Caco-2 (cell line): ENCODE measurements at regions not wholly inside any gene's neighbourhood (a gene's known extent, or its start where the extent isn't known, plus 50 kb on each side); places are given as distances from the start of the nearest gene placed in this dataset.
"Not testable (repeated sequence)": the region's sequence is repeated elsewhere in the genome, so short reads cannot be mapped to it uniquely, and the experiment has no call there.

Source experiments
- BruUV-seq: library from RNA; stranded (reverse); fragments of 400-500 nt; replicated peaks from 2 replicates; lab custom pipeline; 2021; lab: Mats Ljungman, UMichigan
- CTCF ChIA-PET: fragments of 300-600 bp; sonication (Branson Sonifier 250); formaldehyde crosslinking; loops from one replicate; lab custom pipeline; 2022; ENCODE audit warnings: antibody characterized with exemption; lab: Charles Lee
- POLR2A ChIA-PET: fragments of 300-600 bp; sonication (Branson Sonifier 250); formaldehyde crosslinking; loops from one replicate; lab custom pipeline; 2022; ENCODE audit warnings: antibody characterized with exemption; lab: Charles Lee
- DNase-seq, 2 experiments: peaks; one replicate each; pipeline versions ENCODE4 v3.0.0 to v3.0.0-alpha.2; 2020 to 2022
- H3K27me3 ChIP-seq: replicated peaks from 2 replicates; pipeline ENCODE4 v1.6.0; 2011; ENCODE audit warnings: low read length; ENCODE audit not compliant: control insufficient read depth, insufficient read depth
- H3K36me3 ChIP-seq: 2 replicates; pipeline ENCODE4 v1.5.1; 2011; ENCODE audit warnings: low read length; ENCODE audit not compliant: control insufficient read depth, insufficient read depth
- H3K4me1 ChIP-seq: fragments of 250-450 bp; sonication (Bioruptor Pico); 2 replicates; pipeline ENCODE4 v1.5.1; 2020; ENCODE audit warnings: mild to moderate bottlenecking
- H3K4me3 ChIP-seq: 2 replicates; pipeline ENCODE4 v1.5.1; 2011; ENCODE audit warnings: low read depth, mild to moderate bottlenecking, control low read depth, low read length
- H3K9me3 ChIP-seq: fragments of 250-450 bp; sonication (Bioruptor Pico); 2 replicates; pipeline ENCODE4 v1.5.1; 2020; ENCODE audit warnings: mild to moderate bottlenecking, moderate library complexity
- H3K27ac Mint-ChIP-seq: one replicate; pipeline ENCODE4 v1.8.0; 2022; ENCODE audit warnings: mixed read lengths; ENCODE audit not compliant: unreplicated experiment
- H3K27me3 Mint-ChIP-seq: one replicate; pipeline ENCODE4 v1.8.0; 2022; ENCODE audit warnings: mixed read lengths; ENCODE audit not compliant: insufficient read depth, unreplicated experiment
- H3K36me3 Mint-ChIP-seq: one replicate; pipeline ENCODE4 v1.8.0; 2022; ENCODE audit warnings: mild to moderate bottlenecking, mixed read lengths; ENCODE audit not compliant: insufficient read depth, unreplicated experiment
- H3K4me1 Mint-ChIP-seq: one replicate; pipeline ENCODE4 v1.8.0; 2022; ENCODE audit warnings: low read depth, mixed read lengths; ENCODE audit not compliant: unreplicated experiment
- H3K4me3 Mint-ChIP-seq: one replicate; pipeline ENCODE4 v1.8.0; 2022; ENCODE audit warnings: mild to moderate bottlenecking, moderate library complexity, mixed read lengths; ENCODE audit not compliant: unreplicated experiment
- H3K9me3 Mint-ChIP-seq: one replicate; pipeline ENCODE4 v1.8.0; 2022; ENCODE audit warnings: mixed read lengths; ENCODE audit not compliant: unreplicated experiment
- intact Hi-C: fragments of 100-400 bp; cut with micrococcal nuclease; formaldehyde crosslinking; loops from one replicate; pipeline ENCODE4 v1.10.0; 2022; ENCODE audit not compliant: unreplicated experiment
- TF ChIP-seq, protein P1 (sequence below), 2 experiments: fragments of 200-600 bp in 1 of 2; IDR thresholded peaks; 1 replicate in 1 of 2; 2 replicates in 1 of 2; pipeline versions ENCODE4 v1.5.1 to v1.8.0; 2011 to 2022; ENCODE audit warnings: antibody characterized with exemption in 1 of 2, control low read depth in 1 of 2, inconsistent platforms in 1 of 2, low read depth in 1 of 2, low read length in 1 of 2, mild to moderate bottlenecking in 1 of 2, moderate library complexity in 1 of 2; ENCODE audit not compliant: insufficient read depth in 1 of 2, severe bottlenecking in 1 of 2, unreplicated experiment in 1 of 2

DNA sequence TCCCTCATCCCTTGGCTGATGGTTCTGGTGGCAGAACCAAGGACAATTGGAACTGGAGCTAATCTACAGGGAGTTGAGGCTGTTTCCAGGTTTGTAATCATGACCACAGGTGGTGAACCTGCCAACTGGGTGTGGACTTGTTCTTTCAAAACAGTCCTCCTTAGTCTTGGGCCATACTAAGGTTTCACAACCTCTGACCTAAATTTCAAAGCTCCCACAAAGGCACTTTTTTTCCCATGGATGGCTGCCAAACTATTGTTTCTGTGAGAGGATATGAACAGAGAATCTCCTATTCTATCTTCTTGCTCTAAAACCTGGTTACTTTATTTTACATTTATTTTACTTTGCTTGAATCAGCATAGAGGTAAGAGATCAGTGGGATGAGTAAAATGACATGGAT lies 106.5 kb upstream of the IZUMO3 start:
- Histone ChIP-seq H3K27me3 (no peaks in the 10 kb centered on the region), H3K4me1 (no peaks in the 10 kb centered on the region), H3K4me3 (no peak overlapping the region), H3K9me3 (no peaks in the 10 kb centered on the region), H3K36me3 (no peaks in the 10 kb centered on the region)
- H3K4me1 Mint-ChIP-seq = no peaks in the 10 kb centered on the region
- intact Hi-C loops = no loop called here
- H3K36me3 Mint-ChIP-seq = no peaks in the 10 kb centered on the region
- DNase-seq = no peak
- H3K9me3 Mint-ChIP-seq = peaks cover 10% of the 10 kb centered on the region
- H3K27ac Mint-ChIP-seq = no peak overlapping the region
- BruUV-seq = no TSS peak
- no peaks in the 10 kb centered on the region for H3K27me3 Mint-ChIP-seq
- ChIA-PET POLR2A (no interaction called here), CTCF (no interaction called here)
- TF ChIP-seq, protein P1, sequence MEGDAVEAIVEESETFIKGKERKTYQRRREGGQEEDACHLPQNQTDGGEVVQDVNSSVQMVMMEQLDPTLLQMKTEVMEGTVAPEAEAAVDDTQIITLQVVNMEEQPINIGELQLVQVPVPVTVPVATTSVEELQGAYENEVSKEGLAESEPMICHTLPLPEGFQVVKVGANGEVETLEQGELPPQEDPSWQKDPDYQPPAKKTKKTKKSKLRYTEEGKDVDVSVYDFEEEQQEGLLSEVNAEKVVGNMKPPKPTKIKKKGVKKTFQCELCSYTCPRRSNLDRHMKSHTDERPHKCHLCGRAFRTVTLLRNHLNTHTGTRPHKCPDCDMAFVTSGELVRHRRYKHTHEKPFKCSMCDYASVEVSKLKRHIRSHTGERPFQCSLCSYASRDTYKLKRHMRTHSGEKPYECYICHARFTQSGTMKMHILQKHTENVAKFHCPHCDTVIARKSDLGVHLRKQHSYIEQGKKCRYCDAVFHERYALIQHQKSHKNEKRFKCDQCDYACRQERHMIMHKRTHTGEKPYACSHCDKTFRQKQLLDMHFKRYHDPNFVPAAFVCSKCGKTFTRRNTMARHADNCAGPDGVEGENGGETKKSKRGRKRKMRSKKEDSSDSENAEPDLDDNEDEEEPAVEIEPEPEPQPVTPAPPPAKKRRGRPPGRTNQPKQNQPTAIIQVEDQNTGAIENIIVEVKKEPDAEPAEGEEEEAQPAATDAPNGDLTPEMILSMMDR (IDR thresholded peaks at IDR 0.05; ENCODE audit: insufficient read depth in 1 of 2, low read depth in 1 of 2, low read length in 1 of 2, severe bottlenecking in 1 of 2, unreplicated experiment in 1 of 2) = no peak
- no peak overlapping the region for H3K4me3 Mint-ChIP-seq

GRCh38 chr9:24628809-24629208 lies 83.1 kb upstream of the IZUMO3 start:
- H3K36me3 ChIP-seq, BruUV-seq, H3K9me3 Mint-ChIP-seq, CTCF ChIA-PET, H3K27me3 ChIP-seq, H3K27ac Mint-ChIP-seq, H3K4me1 ChIP-seq, intact Hi-C loops, H3K4me1 Mint-ChIP-seq, POLR2A ChIA-PET, H3K4me3 Mint-ChIP-seq, H3K9me3 ChIP-seq, DNase-seq, H3K36me3 Mint-ChIP-seq, H3K27me3 Mint-ChIP-seq, H3K4me3 ChIP-seq: not testable (repeated sequence)

GRCh38 chr9:24625097-24625496 lies 79.4 kb upstream of the IZUMO3 start:
- Histone ChIP-seq H3K36me3 (no peaks in the 10 kb centered on the region), H3K4me1 (no peaks in the 10 kb centered on the region), H3K9me3 (no peaks in the 10 kb centered on the region), H3K27me3 (no peaks in the 10 kb centered on the region), H3K4me3 (no peak overlapping the region)
- TF ChIP-seq, protein P1 (IDR thresholded peaks at IDR 0.05; ENCODE audit: insufficient read depth in 1 of 2, low read depth in 1 of 2, low read length in 1 of 2, severe bottlenecking in 1 of 2, unreplicated experiment in 1 of 2) = no peak
- Mint-ChIP-seq H3K9me3 (no peaks in the 10 kb centered on the region), H3K27ac (no peak overlapping the region), H3K27me3 (no peaks in the 10 kb centered on the region), H3K36me3 (no peaks in the 10 kb centered on the region), H3K4me3 (no peak overlapping the region), H3K4me1 (no peaks in the 10 kb centered on the region)
- ChIA-PET CTCF (no interaction called here), POLR2A (no interaction called here)
- no peak for DNase-seq
- intact Hi-C loops = no loop called here
- BruUV-seq = no TSS peak

GRCh38 chr9:24624481-24624880 lies 78.8 kb upstream of the IZUMO3 start:
- Mint-ChIP-seq H3K36me3 (no peaks in the 10 kb centered on the region), H3K27ac (no peak overlapping the region), H3K4me1 (no peaks in the 10 kb centered on the region), H3K4me3 (no peak overlapping the region), H3K9me3 (no peaks in the 10 kb centered on the region), H3K27me3 (no peaks in the 10 kb centered on the region)
- CTCF ChIA-PET = no interaction called here
- POLR2A ChIA-PET = no interaction called here
- H3K4me1 ChIP-seq = no peaks in the 10 kb centered on the region
- no peaks in the 10 kb centered on the region for H3K36me3 ChIP-seq
- TF ChIP-seq, protein P1 (IDR thresholded peaks at IDR 0.05; ENCODE audit: insufficient read depth in 1 of 2, low read depth in 1 of 2, low read length in 1 of 2, severe bottlenecking in 1 of 2, unreplicated experiment in 1 of 2) = no peak
- H3K9me3 ChIP-seq = no peaks in the 10 kb centered on the region
- intact Hi-C loops = no loop called here
- no peak for DNase-seq
- H3K4me3 ChIP-seq = no peak overlapping the region
- no peaks in the 10 kb centered on the region for H3K27me3 ChIP-seq
- no TSS peak for BruUV-seq
